IPS-NIHi11 (cell line): ENCODE measurements at regions not wholly inside any gene's neighbourhood (a gene's known extent, or its start where the extent isn't known, plus 50 kb on each side); places are given as distances from the start of the nearest gene placed in this dataset.
"Not testable (repeated sequence)": the region's sequence is repeated elsewhere in the genome, so short reads cannot be mapped to it uniquely, and the experiment has no call there.

Experiments used
- DNase-seq: peaks from one replicate; pipeline ENCODE4 v3.0.0; 2012; ENCODE audit warnings: mixed read lengths, low spot score

GRCh38 chr6:125431971-125432370 is 130.2 kb upstream of the HDDC2 start:
- DNase-seq, result peak; percentile 50

- DNase-seq, result no peak
Observed at GRCh38 chr6:125432963-125433362, 131.2 kb upstream of the HDDC2 start.

- no peak for DNase-seq
Observed at GRCh38 chr6:125434760-125435159, 133.0 kb upstream of the HDDC2 start.

GRCh38 chr6:125439512-125439911 is 137.7 kb upstream of the HDDC2 start:
- no peak for DNase-seq

- no peak for DNase-seq
Observed at GRCh38 chr6:125444006-125444923, 142.5 kb upstream of the HDDC2 start.

GRCh38 chr6:125445054-125445453 is 143.3 kb upstream of the HDDC2 start:
- no peak for DNase-seq

- no peak for DNase-seq
Observed at GRCh38 chr6:125446011-125446410, 144.2 kb upstream of the HDDC2 start.

GRCh38 chr6:125451750-125452149 is 150.0 kb upstream of the HDDC2 start:
- no peak for DNase-seq

- no peak for DNase-seq
Observed at GRCh38 chr6:125453516-125453915, 151.7 kb upstream of the HDDC2 start.

GRCh38 chr6:125454351-125454750 is 152.6 kb upstream of the HDDC2 start:
- no peak for DNase-seq

- not testable (repeated sequence) for DNase-seq
Observed at GRCh38 chr6:125458493-125458892, 156.7 kb upstream of the HDDC2 start.

GRCh38 chr6:125465332-125465731 is 163.6 kb upstream of the HDDC2 start:
- DNase-seq, result not testable (repeated sequence)

GRCh38 chr6:125469915-125470314 is 168.1 kb upstream of the HDDC2 start:
- DNase-seq, result no peak

- no peak for DNase-seq
Observed at GRCh38 chr6:125471667-125472066, 169.9 kb upstream of the HDDC2 start.

- no peak for DNase-seq
Observed at GRCh38 chr6:125474061-125474460, 172.3 kb upstream of the HDDC2 start.

- DNase-seq, result no peak
Observed at GRCh38 chr6:125477156-125477555, 175.4 kb upstream of the HDDC2 start.

- no peak for DNase-seq
Observed at GRCh38 chr6:125477844-125478243, 176.1 kb upstream of the HDDC2 start.

- no peak for DNase-seq
Observed at GRCh38 chr6:125480146-125480545, 178.4 kb upstream of the HDDC2 start.

- no peak for DNase-seq
Observed at GRCh38 chr6:125480571-125480970, 178.8 kb upstream of the HDDC2 start.

- DNase-seq, result no peak
Observed at GRCh38 chr6:125481056-125481455, 179.3 kb upstream of the HDDC2 start.

- no peak for DNase-seq
Observed at GRCh38 chr6:125485757-125486156, 184.0 kb upstream of the HDDC2 start.

- DNase-seq, result no peak
Observed at GRCh38 chr6:125486881-125487280, 185.1 kb upstream of the HDDC2 start.

GRCh38 chr6:125489579-125490285 is 188.0 kb upstream of the HDDC2 start:
- DNase-seq, result no peak
